ENCODE measurements at regions not wholly inside any gene's neighbourhood (a gene's known extent, or its start where the extent isn't known, plus 50 kb on each side); places are given as distances from the start of the nearest gene placed in this dataset.

DNA sequence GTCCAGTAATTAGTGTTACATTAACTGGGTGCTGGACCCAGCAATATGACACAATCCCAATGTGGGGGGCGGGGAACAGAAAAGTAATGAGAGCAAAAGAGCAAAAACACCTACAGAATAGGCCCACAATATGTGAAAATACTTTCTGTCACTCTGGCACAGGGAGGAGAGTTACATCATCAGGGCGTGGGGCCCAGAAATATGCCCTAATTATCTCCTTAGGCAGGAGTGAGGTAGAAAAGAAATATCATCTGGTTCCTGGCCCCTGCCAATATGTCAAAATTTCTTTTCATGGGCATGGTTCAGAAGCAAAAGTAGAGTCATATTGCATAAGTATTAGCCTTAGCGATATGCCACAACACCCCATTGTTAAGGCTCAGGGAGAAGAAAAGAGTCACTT lies 959.8 kb upstream of the TSPY4 start:
- TF ChIP-seq, protein P1, sequence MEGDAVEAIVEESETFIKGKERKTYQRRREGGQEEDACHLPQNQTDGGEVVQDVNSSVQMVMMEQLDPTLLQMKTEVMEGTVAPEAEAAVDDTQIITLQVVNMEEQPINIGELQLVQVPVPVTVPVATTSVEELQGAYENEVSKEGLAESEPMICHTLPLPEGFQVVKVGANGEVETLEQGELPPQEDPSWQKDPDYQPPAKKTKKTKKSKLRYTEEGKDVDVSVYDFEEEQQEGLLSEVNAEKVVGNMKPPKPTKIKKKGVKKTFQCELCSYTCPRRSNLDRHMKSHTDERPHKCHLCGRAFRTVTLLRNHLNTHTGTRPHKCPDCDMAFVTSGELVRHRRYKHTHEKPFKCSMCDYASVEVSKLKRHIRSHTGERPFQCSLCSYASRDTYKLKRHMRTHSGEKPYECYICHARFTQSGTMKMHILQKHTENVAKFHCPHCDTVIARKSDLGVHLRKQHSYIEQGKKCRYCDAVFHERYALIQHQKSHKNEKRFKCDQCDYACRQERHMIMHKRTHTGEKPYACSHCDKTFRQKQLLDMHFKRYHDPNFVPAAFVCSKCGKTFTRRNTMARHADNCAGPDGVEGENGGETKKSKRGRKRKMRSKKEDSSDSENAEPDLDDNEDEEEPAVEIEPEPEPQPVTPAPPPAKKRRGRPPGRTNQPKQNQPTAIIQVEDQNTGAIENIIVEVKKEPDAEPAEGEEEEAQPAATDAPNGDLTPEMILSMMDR (IDR thresholded peaks at IDR 0.05 in 4 of 5, conservative IDR thresholded peaks at IDR 0.05 in 1 of 5), result no peak
- TF ChIP-seq POLR2A (IDR thresholded peaks at IDR 0.05), result no peak

Data from gastrocnemius medialis (tissue), 4 donors.